ENCODE measurements at regions not wholly inside any gene's neighbourhood (a gene's known extent, or its start where the extent isn't known, plus 50 kb on each side); places are given as distances from the start of the nearest gene placed in this dataset.

DNA sequence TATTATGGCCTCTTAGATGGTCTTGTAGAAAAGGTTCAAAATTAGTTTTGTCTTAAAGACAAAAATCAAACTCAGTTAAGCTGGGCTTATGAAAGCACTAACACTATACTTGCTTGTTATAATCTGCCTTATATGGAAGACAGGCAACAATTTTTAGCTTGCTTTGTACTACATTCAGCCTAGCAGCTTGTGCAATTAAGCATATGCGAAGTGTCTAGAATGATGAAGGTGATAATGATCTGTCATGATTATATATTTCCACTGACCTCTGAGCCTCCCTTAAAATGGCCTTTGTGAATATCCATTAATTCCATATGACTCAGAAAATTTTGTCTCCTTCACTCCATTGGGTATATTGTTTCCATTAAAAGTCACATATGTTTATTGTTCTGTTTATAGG lies 834.9 kb downstream of the OLFM4 start:
- TF ChIP-seq, protein P1, sequence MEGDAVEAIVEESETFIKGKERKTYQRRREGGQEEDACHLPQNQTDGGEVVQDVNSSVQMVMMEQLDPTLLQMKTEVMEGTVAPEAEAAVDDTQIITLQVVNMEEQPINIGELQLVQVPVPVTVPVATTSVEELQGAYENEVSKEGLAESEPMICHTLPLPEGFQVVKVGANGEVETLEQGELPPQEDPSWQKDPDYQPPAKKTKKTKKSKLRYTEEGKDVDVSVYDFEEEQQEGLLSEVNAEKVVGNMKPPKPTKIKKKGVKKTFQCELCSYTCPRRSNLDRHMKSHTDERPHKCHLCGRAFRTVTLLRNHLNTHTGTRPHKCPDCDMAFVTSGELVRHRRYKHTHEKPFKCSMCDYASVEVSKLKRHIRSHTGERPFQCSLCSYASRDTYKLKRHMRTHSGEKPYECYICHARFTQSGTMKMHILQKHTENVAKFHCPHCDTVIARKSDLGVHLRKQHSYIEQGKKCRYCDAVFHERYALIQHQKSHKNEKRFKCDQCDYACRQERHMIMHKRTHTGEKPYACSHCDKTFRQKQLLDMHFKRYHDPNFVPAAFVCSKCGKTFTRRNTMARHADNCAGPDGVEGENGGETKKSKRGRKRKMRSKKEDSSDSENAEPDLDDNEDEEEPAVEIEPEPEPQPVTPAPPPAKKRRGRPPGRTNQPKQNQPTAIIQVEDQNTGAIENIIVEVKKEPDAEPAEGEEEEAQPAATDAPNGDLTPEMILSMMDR (optimal IDR thresholded peaks at IDR 0.05 in 1 of 3, IDR thresholded peaks at IDR 0.05 in 1 of 3, conservative IDR thresholded peaks at IDR 0.05 in 1 of 3; ENCODE audit: extremely low read depth in 1 of 3, insufficient read depth in 2 of 3, low read length in 3 of 3): no peak
- TF ChIP-seq EZH2 (IDR thresholded peaks at IDR 0.05; ENCODE audit: low read length): no peak
- no peak for DNase-seq (ENCODE audit: low read depth, low spot score)
- Histone ChIP-seq H3K9me1 (ENCODE audit: control insufficient read depth, extremely low read depth, insufficient read depth, low read length) (no peaks in the 10 kb centered on the region), H2AFZ (ENCODE audit: control insufficient read depth, low read length) (no peak overlapping the region), H3K9me3 (ENCODE audit: control insufficient read depth, low read depth, low read length) (no peaks in the 10 kb centered on the region), H3K27ac (ENCODE audit: control insufficient read depth, insufficient read depth, low read length) (no peak overlapping the region), H3K79me2 (ENCODE audit: control insufficient read depth, insufficient read depth, low read length) (no peaks in the 10 kb centered on the region), H3K27me3 (ENCODE audit: control insufficient read depth, extremely low read depth, insufficient read depth, low read length) (no peaks in the 10 kb centered on the region), H3K9ac (ENCODE audit: control insufficient read depth, extremely low read depth, insufficient read depth, low read length) (no peak overlapping the region), H3K4me2 (ENCODE audit: control insufficient read depth, extremely low read depth, insufficient read depth, low read depth, low read length) (no peak overlapping the region), H3K4me1 (ENCODE audit: control insufficient read depth, extremely low read depth, insufficient read depth, low read length) (no peaks in the 10 kb centered on the region), H3K4me3 (ENCODE audit: control insufficient read depth in 2 of 3, extremely low read depth in 1 of 3, insufficient read depth in 2 of 3, low read depth in 1 of 3, low read length in 3 of 3) (no peak overlapping the region), H4K20me1 (ENCODE audit: control insufficient read depth, extremely low read depth, insufficient read depth, low read length) (no peaks in the 10 kb centered on the region), H3K36me3 (ENCODE audit: control insufficient read depth in 2 of 2, extremely low read depth in 1 of 2, insufficient read depth in 2 of 2, low read length in 2 of 2) (no peaks in the 10 kb centered on the region)
- no peak for FAIRE-seq
- dilution Hi-C loops (cut with MboI; ENCODE audit: extremely low pct_ligation_motif_present, low sequenced_read_pairs): no loop called here

DNA sequence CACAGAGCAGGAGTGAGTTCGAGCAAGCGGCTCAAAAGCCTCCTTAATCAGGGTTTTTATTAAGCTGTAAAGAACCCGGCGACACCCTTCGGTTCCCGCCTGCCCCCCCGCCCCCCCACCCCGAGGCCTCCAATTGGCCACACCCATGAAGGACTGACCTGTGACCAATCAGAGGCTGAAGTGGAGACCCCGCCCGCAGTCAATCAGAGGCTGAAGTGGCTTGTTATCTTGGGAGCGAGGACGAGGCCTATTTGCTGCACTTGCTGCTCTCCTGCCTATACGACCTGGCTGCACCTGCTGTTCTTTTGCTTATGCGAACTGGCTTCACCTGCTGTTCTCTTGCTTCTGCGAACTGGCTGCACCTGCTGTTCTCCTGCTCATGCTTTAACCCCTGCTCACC lies 844.9 kb downstream of the OLFM4 start:
- no peaks in the 10 kb centered on the region for H3K36me3 ChIP-seq (ENCODE audit: control insufficient read depth in 2 of 2, extremely low read depth in 1 of 2, insufficient read depth in 2 of 2, low read length in 2 of 2)
- H3K27ac ChIP-seq (ENCODE audit: control insufficient read depth, insufficient read depth, low read length): no peak overlapping the region
- H4K20me1 ChIP-seq (ENCODE audit: control insufficient read depth, extremely low read depth, insufficient read depth, low read length): no peaks in the 10 kb centered on the region
- no peaks in the 10 kb centered on the region for H3K27me3 ChIP-seq (ENCODE audit: control insufficient read depth, extremely low read depth, insufficient read depth, low read length)
- H3K9ac ChIP-seq (ENCODE audit: control insufficient read depth, extremely low read depth, insufficient read depth, low read length): no peak overlapping the region
- dilution Hi-C loops (cut with MboI; ENCODE audit: extremely low pct_ligation_motif_present, low sequenced_read_pairs): no loop called here
- no peak for TF ChIP-seq EZH2 (IDR thresholded peaks at IDR 0.05; ENCODE audit: low read length)
- TF ChIP-seq, protein P1 (optimal IDR thresholded peaks at IDR 0.05 in 1 of 3, IDR thresholded peaks at IDR 0.05 in 1 of 3, conservative IDR thresholded peaks at IDR 0.05 in 1 of 3; ENCODE audit: extremely low read depth in 1 of 3, insufficient read depth in 2 of 3, low read length in 3 of 3): no peak
- H2AFZ ChIP-seq (ENCODE audit: control insufficient read depth, low read length): no peak overlapping the region
- H3K4me3 ChIP-seq (ENCODE audit: control insufficient read depth in 2 of 3, extremely low read depth in 1 of 3, insufficient read depth in 2 of 3, low read depth in 1 of 3, low read length in 3 of 3): no peak overlapping the region
- H3K4me1 ChIP-seq (ENCODE audit: control insufficient read depth, extremely low read depth, insufficient read depth, low read length): no peaks in the 10 kb centered on the region
- no peak for DNase-seq (ENCODE audit: low read depth, low spot score)
- no peaks in the 10 kb centered on the region for H3K79me2 ChIP-seq (ENCODE audit: control insufficient read depth, insufficient read depth, low read length)
- no peak overlapping the region for H3K4me2 ChIP-seq (ENCODE audit: control insufficient read depth, extremely low read depth, insufficient read depth, low read depth, low read length)
- H3K9me1 ChIP-seq (ENCODE audit: control insufficient read depth, extremely low read depth, insufficient read depth, low read length): no peaks in the 10 kb centered on the region
- no peak for FAIRE-seq
- no peaks in the 10 kb centered on the region for H3K9me3 ChIP-seq (ENCODE audit: control insufficient read depth, low read depth, low read length)
